ENCODE measurements at regions not wholly inside any gene's neighbourhood (a gene's known extent, or its start where the extent isn't known, plus 50 kb on each side); places are given as distances from the start of the nearest gene placed in this dataset.

DNA sequence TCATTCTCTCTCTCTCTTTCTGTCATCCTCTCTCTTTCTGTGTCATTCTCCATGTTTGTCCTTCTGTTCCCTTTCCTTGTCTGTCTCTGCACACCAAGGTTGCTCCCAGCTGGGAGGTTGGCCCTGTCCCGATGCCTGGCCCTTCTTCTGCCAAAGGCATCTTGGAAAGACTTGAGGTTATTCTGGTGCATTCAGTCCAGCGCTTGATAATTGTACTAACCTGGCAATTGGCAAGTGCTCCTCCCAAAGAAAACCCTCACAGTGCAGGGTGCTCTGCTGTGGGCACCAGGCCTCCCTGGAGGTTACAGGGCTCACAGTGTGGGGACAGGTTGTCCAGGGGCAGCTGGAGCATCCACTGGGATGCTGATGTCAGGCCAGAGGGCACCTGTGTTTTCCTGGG, 95.4 kb downstream of the GLI2 start:
- H3K4me1 Mint-ChIP-seq = peaks cover 40% of the 10 kb centered on the region
- H3K27ac Mint-ChIP-seq = peak overlapping the region in 1 of 3 experiments; percentile 40
- TF ChIP-seq, protein P1, sequence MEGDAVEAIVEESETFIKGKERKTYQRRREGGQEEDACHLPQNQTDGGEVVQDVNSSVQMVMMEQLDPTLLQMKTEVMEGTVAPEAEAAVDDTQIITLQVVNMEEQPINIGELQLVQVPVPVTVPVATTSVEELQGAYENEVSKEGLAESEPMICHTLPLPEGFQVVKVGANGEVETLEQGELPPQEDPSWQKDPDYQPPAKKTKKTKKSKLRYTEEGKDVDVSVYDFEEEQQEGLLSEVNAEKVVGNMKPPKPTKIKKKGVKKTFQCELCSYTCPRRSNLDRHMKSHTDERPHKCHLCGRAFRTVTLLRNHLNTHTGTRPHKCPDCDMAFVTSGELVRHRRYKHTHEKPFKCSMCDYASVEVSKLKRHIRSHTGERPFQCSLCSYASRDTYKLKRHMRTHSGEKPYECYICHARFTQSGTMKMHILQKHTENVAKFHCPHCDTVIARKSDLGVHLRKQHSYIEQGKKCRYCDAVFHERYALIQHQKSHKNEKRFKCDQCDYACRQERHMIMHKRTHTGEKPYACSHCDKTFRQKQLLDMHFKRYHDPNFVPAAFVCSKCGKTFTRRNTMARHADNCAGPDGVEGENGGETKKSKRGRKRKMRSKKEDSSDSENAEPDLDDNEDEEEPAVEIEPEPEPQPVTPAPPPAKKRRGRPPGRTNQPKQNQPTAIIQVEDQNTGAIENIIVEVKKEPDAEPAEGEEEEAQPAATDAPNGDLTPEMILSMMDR (IDR thresholded peaks at IDR 0.05; ENCODE audit: unreplicated experiment in 3 of 3) = no peak
- no peak overlapping the region for H3K4me3 Mint-ChIP-seq
- H3K27me3 Mint-ChIP-seq (ENCODE audit: low read depth) = peaks cover 23% of the 10 kb centered on the region
- H3K9me3 Mint-ChIP-seq = no peaks in the 10 kb centered on the region
- H3K36me3 Mint-ChIP-seq (ENCODE audit: low read depth) = peaks cover 1% of the 10 kb centered on the region

GRCh38 chr2:120831891-120832290, 96.2 kb downstream of the GLI2 start:
- Mint-ChIP-seq H3K36me3 (ENCODE audit: low read depth) (peaks cover 4% of the 10 kb centered on the region), H3K9me3 (no peaks in the 10 kb centered on the region), H3K4me3 (no peak overlapping the region), H3K4me1 (peaks cover 33% of the 10 kb centered on the region), H3K27me3 (ENCODE audit: low read depth) (peaks cover 22% of the 10 kb centered on the region), H3K27ac (no peak overlapping the region)
- TF ChIP-seq, protein P1 (IDR thresholded peaks at IDR 0.05; ENCODE audit: unreplicated experiment in 3 of 3) = no peak

DNA sequence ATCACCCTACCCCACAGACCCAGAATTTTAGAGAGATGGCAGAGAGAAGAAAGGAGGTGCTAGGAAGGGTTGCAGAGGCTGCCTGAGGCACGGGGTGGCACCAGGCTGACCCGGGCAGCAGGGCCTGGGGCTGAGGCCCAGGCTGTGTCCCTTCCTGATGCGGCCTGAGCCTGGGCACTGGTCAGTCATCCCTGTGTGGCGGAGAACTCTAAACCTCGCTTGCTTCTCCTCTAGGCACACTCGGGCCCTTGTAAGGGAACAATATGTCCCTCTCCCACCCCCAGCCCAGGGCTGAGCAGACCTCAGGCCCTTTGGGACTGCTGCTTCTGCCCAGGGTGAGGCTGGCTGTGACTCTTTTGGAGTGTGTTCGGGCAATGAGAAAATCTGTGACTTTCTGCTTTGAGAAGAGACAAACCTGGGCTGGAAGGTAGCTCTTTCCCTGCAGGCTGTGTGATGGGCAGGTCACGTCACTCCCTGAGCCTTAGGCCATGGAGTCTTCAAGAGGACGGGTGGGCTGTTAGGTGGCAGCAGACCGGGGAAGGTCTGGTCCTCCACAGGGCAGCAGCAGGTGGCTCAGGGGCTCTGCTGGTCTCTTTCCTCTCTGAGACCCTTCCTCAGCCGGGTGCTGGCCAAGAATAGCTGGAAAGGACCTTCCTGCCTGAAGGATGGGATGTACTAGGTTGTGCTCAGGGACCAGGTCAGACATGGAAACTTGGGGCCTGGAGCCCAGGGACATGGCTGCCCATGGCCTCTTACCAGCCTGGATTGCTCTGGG, 96.8 kb downstream of the GLI2 start:
- Mint-ChIP-seq H3K4me3 (no peak overlapping the region), H3K9me3 (no peaks in the 10 kb centered on the region), H3K4me1 (peaks cover 28% of the 10 kb centered on the region), H3K36me3 (ENCODE audit: low read depth) (peaks cover 4% of the 10 kb centered on the region), H3K27me3 (ENCODE audit: low read depth) (peaks cover 16% of the 10 kb centered on the region), H3K27ac (no peak overlapping the region)
- TF ChIP-seq, protein P1 (IDR thresholded peaks at IDR 0.05; ENCODE audit: unreplicated experiment in 3 of 3) = no peak

DNA sequence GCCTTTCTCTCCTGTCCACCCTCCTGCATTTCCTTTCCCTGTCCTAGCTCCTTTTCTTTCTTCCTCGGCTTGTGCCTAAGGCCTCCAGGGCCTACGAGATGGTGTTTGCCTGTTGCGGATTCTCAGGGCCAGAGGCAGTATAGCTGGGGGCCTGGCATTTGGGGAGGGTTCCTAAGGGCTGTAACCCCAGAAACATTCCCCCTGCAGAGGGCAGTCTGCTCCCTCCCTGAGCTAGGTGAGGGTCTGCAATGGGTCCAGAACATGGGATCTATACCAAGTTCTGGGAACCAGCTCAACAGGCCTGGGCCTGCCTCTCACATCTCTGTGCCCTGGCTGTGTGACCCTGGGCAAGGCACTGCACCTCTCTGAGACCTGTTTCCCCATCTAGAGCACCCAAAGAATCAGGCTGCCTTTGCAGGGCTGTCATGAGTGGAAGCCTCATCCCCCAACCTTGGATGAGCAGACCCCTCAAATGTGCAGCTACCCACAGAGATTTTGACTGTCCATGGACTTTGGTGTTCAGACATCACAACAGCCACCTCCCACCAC, 97.5 kb downstream of the GLI2 start:
- H3K4me1 Mint-ChIP-seq = peaks cover 22% of the 10 kb centered on the region
- H3K9me3 Mint-ChIP-seq = no peaks in the 10 kb centered on the region
- peaks cover 16% of the 10 kb centered on the region for H3K27me3 Mint-ChIP-seq (ENCODE audit: low read depth)
- no peak overlapping the region for H3K4me3 Mint-ChIP-seq
- H3K36me3 Mint-ChIP-seq (ENCODE audit: low read depth) = peaks cover 4% of the 10 kb centered on the region
- TF ChIP-seq, protein P1 (IDR thresholded peaks at IDR 0.05; ENCODE audit: unreplicated experiment in 3 of 3) = no peak
- H3K27ac Mint-ChIP-seq = no peak overlapping the region

GRCh38 chr2:120834206-120834605, 98.5 kb downstream of the GLI2 start:
- peaks cover 4% of the 10 kb centered on the region for H3K36me3 Mint-ChIP-seq (ENCODE audit: low read depth)

More at GRCh38 chr2:120834206-120834605, 98.5 kb downstream of the GLI2 start:
- H3K27ac Mint-ChIP-seq = peak overlapping the region in 1 of 3 experiments; percentile 24
- H3K4me3 Mint-ChIP-seq = no peak overlapping the region
- peaks cover 16% of the 10 kb centered on the region for H3K27me3 Mint-ChIP-seq (ENCODE audit: low read depth)
- H3K4me1 Mint-ChIP-seq = peaks cover 12% of the 10 kb centered on the region
- TF ChIP-seq, protein P1 (IDR thresholded peaks at IDR 0.05; ENCODE audit: unreplicated experiment in 3 of 3) = no peak
- H3K9me3 Mint-ChIP-seq = no peaks in the 10 kb centered on the region

Data from nephron (organoid).